ENCODE measurements at regions not wholly inside any gene's neighbourhood (a gene's known extent, or its start where the extent isn't known, plus 50 kb on each side); places are given as distances from the start of the nearest gene placed in this dataset.
"Not testable (repeated sequence)": the region's sequence is repeated elsewhere in the genome, so short reads cannot be mapped to it uniquely, and the experiment has no call there.

GRCh38 chr17:5759501-5759925 is 175.2 kb upstream of the NLRP1 start:
- POLR2A ChIA-PET, result no interaction called here
- H3K4me3 Mint-ChIP-seq, result no peak overlapping the region
- intact Hi-C loops (cut with micrococcal nuclease), result no loop called here
- H3K4me1 Mint-ChIP-seq, result no peaks in the 10 kb centered on the region
- CTCF ChIA-PET, result no interaction called here
- ATAC-seq (ENCODE audit: low read depth) (no peak), DNase-seq (no peak)
- no peak for TF ChIP-seq CTCF (IDR thresholded peaks at IDR 0.05)
- H3K27me3 Mint-ChIP-seq, result peaks cover 20% of the 10 kb centered on the region
- no peaks in the 10 kb centered on the region for H3K36me3 Mint-ChIP-seq (ENCODE audit: low read depth)
- no peak overlapping the region for H3K27ac Mint-ChIP-seq
- no peaks in the 10 kb centered on the region for H3K9me3 Mint-ChIP-seq

- TF ChIP-seq CTCF (IDR thresholded peaks at IDR 0.05), result no peak
- CTCF ChIA-PET, result no interaction called here
- H3K4me3 Mint-ChIP-seq, result no peak overlapping the region
- H3K9me3 Mint-ChIP-seq, result no peaks in the 10 kb centered on the region
- no peak overlapping the region for H3K27ac Mint-ChIP-seq
- POLR2A ChIA-PET, result no interaction called here
- H3K36me3 Mint-ChIP-seq (ENCODE audit: low read depth), result no peaks in the 10 kb centered on the region
- no peak for ATAC-seq (ENCODE audit: low read depth)
- H3K4me1 Mint-ChIP-seq, result no peaks in the 10 kb centered on the region
- no peak for DNase-seq
- H3K27me3 Mint-ChIP-seq, result peaks cover 11% of the 10 kb centered on the region
- intact Hi-C loops (cut with micrococcal nuclease), result no loop called here
These were observed 177.9 kb upstream of the NLRP1 start for GRCh38 chr17:5762191-5762590.

GRCh38 chr17:5763595-5764306 is 179.4 kb upstream of the NLRP1 start:
- no peaks in the 10 kb centered on the region for H3K4me1 Mint-ChIP-seq
- intact Hi-C loops (cut with micrococcal nuclease), result no loop called here
- H3K4me3 Mint-ChIP-seq, result no peak overlapping the region
- POLR2A ChIA-PET, result no interaction called here
- no peaks in the 10 kb centered on the region for H3K9me3 Mint-ChIP-seq
- no peak for ATAC-seq (ENCODE audit: low read depth)
- TF ChIP-seq CTCF (IDR thresholded peaks at IDR 0.05), result no peak
- CTCF ChIA-PET, result no interaction called here
- no peak overlapping the region for H3K27ac Mint-ChIP-seq
- H3K27me3 Mint-ChIP-seq, result peaks cover 8% of the 10 kb centered on the region
- no peaks in the 10 kb centered on the region for H3K36me3 Mint-ChIP-seq (ENCODE audit: low read depth)
- no peak for DNase-seq

GRCh38 chr17:5769593-5770354 is 185.5 kb upstream of the NLRP1 start:
- Mint-ChIP-seq H3K9me3 (no peaks in the 10 kb centered on the region), H3K36me3 (ENCODE audit: low read depth) (no peaks in the 10 kb centered on the region), H3K27me3 (peaks cover 2% of the 10 kb centered on the region), H3K4me1 (no peaks in the 10 kb centered on the region), H3K27ac (no peak overlapping the region), H3K4me3 (no peak overlapping the region)
- POLR2A ChIA-PET, result no interaction called here
- ATAC-seq (ENCODE audit: low read depth) (no peak), DNase-seq (no peak)
- no peak for TF ChIP-seq CTCF (IDR thresholded peaks at IDR 0.05)
- intact Hi-C loops (cut with micrococcal nuclease), result no loop called here
- CTCF ChIA-PET, result no interaction called here

GRCh38 chr17:5770441-5771270 is 186.3 kb upstream of the NLRP1 start:
- Mint-ChIP-seq H3K4me3 (no peak overlapping the region), H3K9me3 (no peaks in the 10 kb centered on the region), H3K36me3 (ENCODE audit: low read depth) (no peaks in the 10 kb centered on the region), H3K27ac (no peak overlapping the region), H3K27me3 (peaks cover 2% of the 10 kb centered on the region), H3K4me1 (no peaks in the 10 kb centered on the region)
- POLR2A ChIA-PET, result no interaction called here
- intact Hi-C loops (cut with micrococcal nuclease), result no loop called here
- no peak for DNase-seq
- no peak for ATAC-seq (ENCODE audit: low read depth)
- CTCF ChIA-PET, result no interaction called here
- TF ChIP-seq CTCF (IDR thresholded peaks at IDR 0.05), result no peak

- POLR2A ChIA-PET; H3K27ac Mint-ChIP-seq; H3K9me3 Mint-ChIP-seq; H3K4me3 Mint-ChIP-seq; H3K36me3 Mint-ChIP-seq (ENCODE audit: low read depth); CTCF ChIA-PET; ATAC-seq (ENCODE audit: low read depth); intact Hi-C loops (cut with micrococcal nuclease); H3K27me3 Mint-ChIP-seq; DNase-seq; H3K4me1 Mint-ChIP-seq: not testable (repeated sequence)
These were observed 186.9 kb upstream of the NLRP1 start for GRCh38 chr17:5771271-5771577.

GRCh38 chr17:5772017-5772416 is 187.7 kb upstream of the NLRP1 start:
- H3K4me3 Mint-ChIP-seq; H3K36me3 Mint-ChIP-seq (ENCODE audit: low read depth); H3K4me1 Mint-ChIP-seq; CTCF ChIA-PET; H3K27ac Mint-ChIP-seq; H3K27me3 Mint-ChIP-seq; intact Hi-C loops (cut with micrococcal nuclease); ATAC-seq (ENCODE audit: low read depth); POLR2A ChIA-PET; DNase-seq; H3K9me3 Mint-ChIP-seq: not testable (repeated sequence)
